ENCODE measurements at regions not wholly inside any gene's neighbourhood (a gene's known extent, or its start where the extent isn't known, plus 50 kb on each side); places are given as distances from the start of the nearest gene placed in this dataset.

GRCh38 chr10:50936335-50936734 is 50.9 kb upstream of the A1CF start:
- Histone ChIP-seq H3K36me3 (no peaks in the 10 kb centered on the region), H3K4me3 (no peak overlapping the region), H3K9me3 (replicated peaks) (no peaks in the 10 kb centered on the region), H3K4me1 (no peaks in the 10 kb centered on the region), H3K27me3 (ENCODE audit: low read depth) (no peaks in the 10 kb centered on the region), H3K27ac (replicated peaks) (no peak overlapping the region)
- DNase-seq, result no peak
- TF ChIP-seq CTCF (IDR thresholded peaks at IDR 0.05; ENCODE audit: borderline replicate concordance), result no peak
- intact Hi-C loops (cut with micrococcal nuclease), result no loop called here

GRCh38 chr10:50937230-50937907 is 51.9 kb upstream of the A1CF start:
- no peaks in the 10 kb centered on the region for H3K4me1 ChIP-seq
- no peaks in the 10 kb centered on the region for H3K9me3 ChIP-seq (replicated peaks)
- H3K36me3 ChIP-seq, result no peaks in the 10 kb centered on the region
- DNase-seq, result no peak
- TF ChIP-seq CTCF (IDR thresholded peaks at IDR 0.05; ENCODE audit: borderline replicate concordance), result peak; percentile 60
- H3K27me3 ChIP-seq (ENCODE audit: low read depth), result no peaks in the 10 kb centered on the region
- intact Hi-C loops (cut with micrococcal nuclease), result no loop called here
- no peak overlapping the region for H3K27ac ChIP-seq (replicated peaks)
- no peak overlapping the region for H3K4me3 ChIP-seq

- no peaks in the 10 kb centered on the region for H3K27me3 ChIP-seq (ENCODE audit: low read depth)
- no peak overlapping the region for H3K4me3 ChIP-seq
- DNase-seq, result no peak
- no peaks in the 10 kb centered on the region for H3K9me3 ChIP-seq (replicated peaks)
- H3K4me1 ChIP-seq, result no peaks in the 10 kb centered on the region
- no peak overlapping the region for H3K27ac ChIP-seq (replicated peaks)
- TF ChIP-seq CTCF (IDR thresholded peaks at IDR 0.05; ENCODE audit: borderline replicate concordance), result no peak
- no peaks in the 10 kb centered on the region for H3K36me3 ChIP-seq
- intact Hi-C loops (cut with micrococcal nuclease), result no loop called here
Observed at GRCh38 chr10:50941629-50942028, 56.2 kb upstream of the A1CF start.

- no peak for TF ChIP-seq CTCF (IDR thresholded peaks at IDR 0.05; ENCODE audit: borderline replicate concordance)
- Histone ChIP-seq H3K4me3 (no peak overlapping the region), H3K27me3 (ENCODE audit: low read depth) (no peaks in the 10 kb centered on the region), H3K9me3 (replicated peaks) (no peaks in the 10 kb centered on the region), H3K4me1 (peaks cover 9% of the 10 kb centered on the region), H3K27ac (replicated peaks) (no peak overlapping the region), H3K36me3 (no peaks in the 10 kb centered on the region)
- DNase-seq, result no peak
- intact Hi-C loops (cut with micrococcal nuclease), result no loop called here
Observed at GRCh38 chr10:50946991-50947781, 61.8 kb upstream of the A1CF start.

- TF ChIP-seq CTCF (IDR thresholded peaks at IDR 0.05; ENCODE audit: borderline replicate concordance), result no peak
Observed at GRCh38 chr10:50951365-50951764, 65.9 kb upstream of the A1CF start.

More at GRCh38 chr10:50951365-50951764, 65.9 kb upstream of the A1CF start:
- no peaks in the 10 kb centered on the region for H3K9me3 ChIP-seq (replicated peaks)
- no peak for DNase-seq
- H3K36me3 ChIP-seq, result no peaks in the 10 kb centered on the region
- H3K27me3 ChIP-seq (ENCODE audit: low read depth), result no peaks in the 10 kb centered on the region
- peaks cover 9% of the 10 kb centered on the region for H3K4me1 ChIP-seq
- intact Hi-C loops (cut with micrococcal nuclease), result no loop called here
- H3K4me3 ChIP-seq, result no peak overlapping the region
- no peak overlapping the region for H3K27ac ChIP-seq (replicated peaks)
